ENCODE measurements at regions not wholly inside any gene's neighbourhood (a gene's known extent, or its start where the extent isn't known, plus 50 kb on each side); places are given as distances from the start of the nearest gene placed in this dataset.

GRCh38 chr5:12636209-12636608, 732.0 kb upstream of the CTNND2 start:
- TF ChIP-seq, protein P1, sequence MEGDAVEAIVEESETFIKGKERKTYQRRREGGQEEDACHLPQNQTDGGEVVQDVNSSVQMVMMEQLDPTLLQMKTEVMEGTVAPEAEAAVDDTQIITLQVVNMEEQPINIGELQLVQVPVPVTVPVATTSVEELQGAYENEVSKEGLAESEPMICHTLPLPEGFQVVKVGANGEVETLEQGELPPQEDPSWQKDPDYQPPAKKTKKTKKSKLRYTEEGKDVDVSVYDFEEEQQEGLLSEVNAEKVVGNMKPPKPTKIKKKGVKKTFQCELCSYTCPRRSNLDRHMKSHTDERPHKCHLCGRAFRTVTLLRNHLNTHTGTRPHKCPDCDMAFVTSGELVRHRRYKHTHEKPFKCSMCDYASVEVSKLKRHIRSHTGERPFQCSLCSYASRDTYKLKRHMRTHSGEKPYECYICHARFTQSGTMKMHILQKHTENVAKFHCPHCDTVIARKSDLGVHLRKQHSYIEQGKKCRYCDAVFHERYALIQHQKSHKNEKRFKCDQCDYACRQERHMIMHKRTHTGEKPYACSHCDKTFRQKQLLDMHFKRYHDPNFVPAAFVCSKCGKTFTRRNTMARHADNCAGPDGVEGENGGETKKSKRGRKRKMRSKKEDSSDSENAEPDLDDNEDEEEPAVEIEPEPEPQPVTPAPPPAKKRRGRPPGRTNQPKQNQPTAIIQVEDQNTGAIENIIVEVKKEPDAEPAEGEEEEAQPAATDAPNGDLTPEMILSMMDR (IDR thresholded peaks at IDR 0.05; ENCODE audit: borderline replicate concordance, extremely low read depth, low read length, poor library complexity, severe bottlenecking), result no peak
- TF ChIP-seq EZH2 (IDR thresholded peaks at IDR 0.05; ENCODE audit: borderline replicate concordance, low read depth, low read length, severe bottlenecking), result no peak
